ENCODE measurements at regions not wholly inside any gene's neighbourhood (a gene's known extent, or its start where the extent isn't known, plus 50 kb on each side); places are given as distances from the start of the nearest gene placed in this dataset.
"Not testable (repeated sequence)": the region's sequence is repeated elsewhere in the genome, so short reads cannot be mapped to it uniquely, and the experiment has no call there.

DNA sequence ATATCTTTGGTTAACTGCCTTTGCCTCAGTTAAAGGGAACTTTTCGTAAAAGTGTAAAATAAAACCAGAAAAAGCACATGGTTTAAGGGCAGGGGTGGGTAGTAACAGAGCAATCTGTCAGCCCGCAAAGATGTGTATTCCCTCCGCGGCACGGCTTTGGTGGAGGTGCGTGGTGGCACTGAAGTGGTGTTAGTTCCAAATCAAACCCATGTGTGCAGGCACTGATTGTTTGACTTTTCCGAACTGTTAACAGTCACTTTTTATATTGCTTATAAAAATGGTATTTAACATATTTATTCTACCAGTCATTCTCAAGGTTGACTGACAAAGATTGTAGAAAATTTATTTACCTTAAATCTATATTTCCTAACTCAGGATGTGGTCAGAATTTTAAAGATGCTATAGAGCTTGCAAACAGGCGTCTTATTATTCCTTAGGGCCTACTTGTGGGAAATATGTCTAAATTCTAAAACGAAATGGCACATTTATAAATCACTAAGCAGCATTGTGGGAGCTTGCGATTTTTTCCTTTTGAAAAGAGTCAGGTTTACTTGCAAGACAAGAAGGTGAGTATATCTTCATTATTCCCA lies 272.7 kb upstream of the PCDH18 start:
- Histone ChIP-seq H3K27ac (no peak overlapping the region), H3K4me3 (no peak overlapping the region), H3K9me3 (no peaks in the 10 kb centered on the region), H3K27me3 (no peaks in the 10 kb centered on the region), H3K4me1 (no peaks in the 10 kb centered on the region), H3K36me3 (no peaks in the 10 kb centered on the region)
- no peak for DNase-seq (ENCODE audit: low spot score in 2 of 2)
- WGBS = 86% methylated on average over 10 of the region's 10 CpGs
- TF ChIP-seq EP300 (IDR thresholded peaks at IDR 0.05) (no peak), POLR2A (IDR thresholded peaks at IDR 0.05) (no peak), POLR2AphosphoS5 (IDR thresholded peaks at IDR 0.05) (no peak)
- TF ChIP-seq, protein P1, sequence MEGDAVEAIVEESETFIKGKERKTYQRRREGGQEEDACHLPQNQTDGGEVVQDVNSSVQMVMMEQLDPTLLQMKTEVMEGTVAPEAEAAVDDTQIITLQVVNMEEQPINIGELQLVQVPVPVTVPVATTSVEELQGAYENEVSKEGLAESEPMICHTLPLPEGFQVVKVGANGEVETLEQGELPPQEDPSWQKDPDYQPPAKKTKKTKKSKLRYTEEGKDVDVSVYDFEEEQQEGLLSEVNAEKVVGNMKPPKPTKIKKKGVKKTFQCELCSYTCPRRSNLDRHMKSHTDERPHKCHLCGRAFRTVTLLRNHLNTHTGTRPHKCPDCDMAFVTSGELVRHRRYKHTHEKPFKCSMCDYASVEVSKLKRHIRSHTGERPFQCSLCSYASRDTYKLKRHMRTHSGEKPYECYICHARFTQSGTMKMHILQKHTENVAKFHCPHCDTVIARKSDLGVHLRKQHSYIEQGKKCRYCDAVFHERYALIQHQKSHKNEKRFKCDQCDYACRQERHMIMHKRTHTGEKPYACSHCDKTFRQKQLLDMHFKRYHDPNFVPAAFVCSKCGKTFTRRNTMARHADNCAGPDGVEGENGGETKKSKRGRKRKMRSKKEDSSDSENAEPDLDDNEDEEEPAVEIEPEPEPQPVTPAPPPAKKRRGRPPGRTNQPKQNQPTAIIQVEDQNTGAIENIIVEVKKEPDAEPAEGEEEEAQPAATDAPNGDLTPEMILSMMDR (IDR thresholded peaks at IDR 0.05) = no peak

DNA sequence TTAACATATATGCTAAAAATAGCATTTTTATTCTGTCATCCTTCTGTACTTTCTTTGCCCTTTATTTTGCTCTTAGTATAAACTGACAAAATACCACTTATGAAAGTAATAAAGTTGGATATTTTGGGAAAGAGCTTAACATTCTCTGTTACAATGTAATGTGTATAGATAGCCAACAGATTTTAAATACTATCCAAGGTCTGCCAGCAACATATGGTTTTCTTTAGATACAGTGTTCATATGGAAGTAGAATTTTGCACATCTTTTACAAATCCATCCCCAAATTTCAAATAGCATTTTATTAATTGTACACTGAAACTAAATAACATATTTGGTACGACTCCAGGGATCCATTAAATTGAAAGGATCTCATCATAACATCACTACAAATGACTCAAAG lies 268.6 kb upstream of the PCDH18 start:
- 53% methylated on average over 1 of the region's 1 CpG for WGBS
- no peaks in the 10 kb centered on the region for H3K9me3 ChIP-seq
- TF ChIP-seq POLR2A (IDR thresholded peaks at IDR 0.05) = no peak
- TF ChIP-seq, protein P1 (IDR thresholded peaks at IDR 0.05) = no peak
- no peak overlapping the region for H3K4me3 ChIP-seq
- H3K27ac ChIP-seq = no peak overlapping the region
- no peaks in the 10 kb centered on the region for H3K4me1 ChIP-seq
- no peaks in the 10 kb centered on the region for H3K27me3 ChIP-seq
- H3K36me3 ChIP-seq = no peaks in the 10 kb centered on the region
- DNase-seq (ENCODE audit: low spot score in 2 of 2) = no peak

DNA sequence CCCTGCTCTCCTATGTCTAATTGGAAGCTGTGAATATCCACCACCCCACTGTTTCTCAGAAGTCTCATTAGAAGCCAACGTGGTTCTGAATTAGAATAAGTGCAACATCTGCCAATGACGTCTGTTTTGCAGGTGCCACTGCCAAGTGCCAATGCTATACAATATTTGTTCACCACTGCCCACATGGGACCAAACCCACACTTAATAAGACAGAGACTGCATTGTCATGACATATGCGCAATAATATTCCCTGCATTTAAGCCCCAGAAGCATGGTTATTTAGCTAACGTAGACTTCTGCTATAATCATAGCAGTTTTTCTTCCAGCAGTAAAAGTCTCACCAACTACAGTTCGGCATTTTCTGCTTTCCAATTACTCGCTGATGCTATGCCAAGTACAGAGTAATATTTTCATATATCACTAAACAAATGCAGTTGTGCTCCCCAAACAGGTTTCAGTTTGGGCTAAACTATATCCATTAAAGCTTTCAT lies 262.5 kb upstream of the PCDH18 start:
- Histone ChIP-seq H3K9me3 (no peaks in the 10 kb centered on the region), H3K4me1 (peaks cover 10% of the 10 kb centered on the region), H3K27me3 (no peaks in the 10 kb centered on the region), H3K27ac (no peak overlapping the region), H3K4me3 (peak overlapping the region; percentile 18), H3K36me3 (no peaks in the 10 kb centered on the region)
- DNase-seq (ENCODE audit: low spot score in 2 of 2) = no peak
- no peak for TF ChIP-seq EP300 (IDR thresholded peaks at IDR 0.05)
- TF ChIP-seq, protein P1 (IDR thresholded peaks at IDR 0.05) = no peak
- 25% methylated on average over 6 of the region's 6 CpGs for WGBS

DNA sequence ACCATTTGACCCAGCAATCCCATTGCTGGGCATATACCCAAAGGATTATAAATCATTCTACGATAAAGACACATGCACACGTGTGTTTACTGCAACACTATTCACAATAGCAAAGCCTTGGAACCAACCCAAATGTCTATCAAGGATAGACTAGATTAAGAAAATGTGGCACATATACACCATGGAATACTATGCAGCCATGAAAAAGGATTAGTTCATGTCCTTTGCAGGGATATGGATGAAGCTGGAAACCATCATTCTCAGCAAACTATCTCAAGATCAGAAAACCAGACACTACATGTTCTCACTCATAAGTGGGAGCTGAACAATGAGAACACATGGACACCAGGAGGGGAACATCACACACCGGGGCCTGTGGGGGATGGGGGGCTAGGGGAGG lies 257.0 kb upstream of the PCDH18 start:
- H3K4me1 ChIP-seq; H3K9me3 ChIP-seq; H3K4me3 ChIP-seq; DNase-seq (ENCODE audit: low spot score in 2 of 2); H3K36me3 ChIP-seq; H3K27me3 ChIP-seq; H3K27ac ChIP-seq: not testable (repeated sequence)
- WGBS = 67% methylated on average over 3 of the region's 3 CpGs

DNA sequence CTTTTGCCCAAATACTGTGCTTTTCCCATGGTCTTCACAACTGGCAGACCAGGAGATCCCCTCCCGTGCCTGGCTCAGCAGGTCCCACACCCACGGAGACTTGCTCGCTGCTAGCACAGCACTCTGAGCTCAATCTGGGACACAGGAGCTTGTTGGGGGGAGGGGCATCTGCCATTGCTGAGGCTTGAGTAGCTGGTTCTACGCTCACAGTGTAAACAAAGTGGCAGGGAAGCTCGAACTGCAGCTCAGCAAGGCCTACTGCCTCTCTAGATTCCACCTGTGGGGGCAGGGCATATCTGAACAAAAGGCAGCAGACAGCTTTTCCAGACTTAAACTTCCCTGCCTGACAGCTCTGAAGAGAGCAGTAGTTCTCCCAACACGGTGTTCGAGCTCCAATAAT lies 251.6 kb upstream of the PCDH18 start:
- H3K27me3 ChIP-seq; H3K4me3 ChIP-seq; H3K9me3 ChIP-seq; H3K4me1 ChIP-seq; H3K27ac ChIP-seq; DNase-seq (ENCODE audit: low spot score in 2 of 2); H3K36me3 ChIP-seq: not testable (repeated sequence)
- WGBS = 79% methylated on average over 3 of the region's 7 CpGs

DNA sequence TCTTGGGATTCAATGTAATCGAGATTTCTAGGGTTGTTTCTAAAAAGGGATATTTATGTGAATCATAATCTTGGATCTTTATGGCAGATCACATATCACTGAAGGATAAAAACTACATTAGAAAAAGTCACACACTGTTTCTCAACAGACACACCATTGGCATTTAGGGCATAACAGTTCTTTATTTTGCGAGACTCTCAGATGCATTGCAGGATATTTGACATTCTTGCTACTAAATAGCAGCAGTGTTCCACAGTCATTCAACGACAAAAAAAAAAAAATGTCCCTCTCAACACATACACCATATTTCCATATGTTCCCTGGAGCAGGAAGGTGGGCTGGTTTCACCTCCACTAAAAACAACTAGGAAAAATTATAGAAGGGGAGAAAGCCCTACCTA lies 243.4 kb upstream of the PCDH18 start:
- TF ChIP-seq, protein P1 (IDR thresholded peaks at IDR 0.05) = no peak
- TF ChIP-seq EP300 (IDR thresholded peaks at IDR 0.05) = no peak
- TF ChIP-seq POLR2AphosphoS5 (IDR thresholded peaks at IDR 0.05) = no peak
- TF ChIP-seq POLR2A (IDR thresholded peaks at IDR 0.05) = no peak
- Histone ChIP-seq H3K27me3 (no peaks in the 10 kb centered on the region), H3K4me1 (no peaks in the 10 kb centered on the region), H3K9me3 (no peaks in the 10 kb centered on the region), H3K27ac (no peak overlapping the region), H3K4me3 (no peak overlapping the region), H3K36me3 (no peaks in the 10 kb centered on the region)
- DNase-seq (ENCODE audit: low spot score in 2 of 2) = no peak
- WGBS = 67% methylated on average over 3 of the region's 3 CpGs

Data from suprapubic skin (tissue), 4 donors.